Stimulated activated CD8-positive, alpha-beta memory T cell treated with anti-CD3 and anti-CD28 coated beads, Interleukin-15, amount 100 ng/mL, for 1 hour (primary cell): ENCODE measurements at regions not wholly inside any gene's neighbourhood (a gene's known extent, or its start where the extent isn't known, plus 50 kb on each side); places are given as distances from the start of the nearest gene placed in this dataset.
"Not testable (repeated sequence)": the region's sequence is repeated elsewhere in the genome, so short reads cannot be mapped to it uniquely, and the experiment has no call there.

ENCODE experiments used
- DNase-seq: peaks from one replicate; pipeline ENCODE4 v3.0.0-alpha.2; 2020; ENCODE audit warnings: low read depth

- DNase-seq, result no peak
These were observed 70.5 kb upstream of the LIPC start for GRCh38 chr15:58361273-58361759.

GRCh38 chr15:58362262-58362922 lies 69.4 kb upstream of the LIPC start:
- no peak for DNase-seq

GRCh38 chr15:58363118-58363517 lies 68.7 kb upstream of the LIPC start:
- DNase-seq, result not testable (repeated sequence)

- not testable (repeated sequence) for DNase-seq
These were observed 68.1 kb upstream of the LIPC start for GRCh38 chr15:58363673-58364072.

GRCh38 chr15:58365098-58365497 lies 66.7 kb upstream of the LIPC start:
- not testable (repeated sequence) for DNase-seq

GRCh38 chr15:58369261-58369701 lies 62.5 kb upstream of the LIPC start:
- no peak for DNase-seq

- DNase-seq, result no peak
These were observed 61.8 kb upstream of the LIPC start for GRCh38 chr15:58369956-58370355.

- DNase-seq, result no peak
These were observed 57.6 kb upstream of the LIPC start for GRCh38 chr15:58374147-58374546.

- no peak for DNase-seq
These were observed 54.6 kb upstream of the LIPC start for GRCh38 chr15:58377193-58377592.

- DNase-seq, result no peak
These were observed 53.3 kb upstream of the LIPC start for GRCh38 chr15:58378241-58379085.

GRCh38 chr15:58379454-58379853 lies 52.3 kb upstream of the LIPC start:
- DNase-seq, result not testable (repeated sequence)

GRCh38 chr15:58380280-58380945 lies 51.4 kb upstream of the LIPC start:
- no peak for DNase-seq

GRCh38 chr15:58381697-58382096 lies 50.1 kb upstream of the LIPC start:
- DNase-seq, result no peak
